Tibial nerve (tissue), 4 donors: ENCODE measurements at regions not wholly inside any gene's neighbourhood (a gene's known extent, or its start where the extent isn't known, plus 50 kb on each side); places are given as distances from the start of the nearest gene placed in this dataset.

Experiments used
- DNase-seq, 2 donors: peaks; one replicate each; pipeline ENCODE4 v3.0.0-alpha.2; 2019; ENCODE audit warnings: low spot score in 2 of 2
- H3K27ac ChIP-seq, 4 donors: fragments of 200-600 bp; sonication (generic) in 3 of 4; one replicate each; pipeline ENCODE4 v1.5.1; 2017 to 2019; ENCODE audit warnings: mild to moderate bottlenecking in 1 of 4
- H3K27me3 ChIP-seq, 2 donors: fragments of 200-600 bp; sonication (generic) in 1 of 2; one replicate each; pipeline versions ENCODE4 v1.5.1 to v1.6.0; 2017 to 2019
- H3K36me3 ChIP-seq, 3 donors: fragments of 200-600 bp; sonication (generic); one replicate each; pipeline ENCODE4 v1.5.1; 2018 to 2019
- H3K4me1 ChIP-seq, 4 donors: fragments of 200-600 bp; sonication (generic) in 3 of 4; one replicate each; pipeline ENCODE4 v1.5.1; 2017 to 2019
- H3K4me3 ChIP-seq, 4 donors: fragments of 200-600 bp; sonication (generic) in 3 of 4; one replicate each; pipeline ENCODE4 v1.5.1; 2017 to 2019; ENCODE audit warnings: mild to moderate bottlenecking in 1 of 4, moderate library complexity in 1 of 4
- H3K9me3 ChIP-seq, 4 donors: fragments of 200-600 bp; sonication (generic) in 3 of 4; one replicate each; pipeline ENCODE4 v1.5.1; 2017 to 2019
- EP300 ChIP-seq, 2 donors: sonication (generic); formaldehyde crosslinking; IDR thresholded peaks; one replicate each; pipeline ENCODE4 v1.6.1; 2017; ENCODE audit warnings: antibody characterized with exemption in 2 of 2, mild to moderate bottlenecking in 1 of 2
- POLR2A ChIP-seq, 2 donors: fragments of 450-650 bp; IDR thresholded peaks; one replicate each; pipeline ENCODE4 v1.6.1; 2017; ENCODE audit warnings: antibody characterized with exemption in 2 of 2, mild to moderate bottlenecking in 2 of 2, moderate library complexity in 2 of 2
- WGBS, 2 donors: methylation state at CpG; one replicate each; pipeline ENCODE4 v1.1.5; 2018; 5-methylcytosine and 5-hydroxymethylcytosine counted together
- TF ChIP-seq, protein P1 (sequence below), 5 experiments: fragments of 200-600 bp in 3 of 5; fragments of 450-650 bp in 2 of 5; sonication (generic) in 3 of 5; IDR thresholded peaks; one replicate each; pipeline ENCODE4 v1.5.1; 2016 to 2019; ENCODE audit warnings: antibody characterized with exemption in 5 of 5, mild to moderate bottlenecking in 3 of 5, moderate library complexity in 2 of 5

- H3K4me3 ChIP-seq = no peak overlapping the region
- DNase-seq = no peak
- peaks cover 0 to 2% (median 0%) of the 10 kb centered on the region in 4 donors for H3K4me1 ChIP-seq
- H3K9me3 ChIP-seq = no peaks in the 10 kb centered on the region
- WGBS, 2 donors = 56 to 58% methylated on average over 5 of the region's 5 CpGs
- no peaks in the 10 kb centered on the region for H3K36me3 ChIP-seq
- H3K27ac ChIP-seq = no peak overlapping the region
- TF ChIP-seq EP300 (IDR thresholded peaks at IDR 0.05) (no peak), POLR2A (IDR thresholded peaks at IDR 0.05) (no peak)
- TF ChIP-seq, protein P1, sequence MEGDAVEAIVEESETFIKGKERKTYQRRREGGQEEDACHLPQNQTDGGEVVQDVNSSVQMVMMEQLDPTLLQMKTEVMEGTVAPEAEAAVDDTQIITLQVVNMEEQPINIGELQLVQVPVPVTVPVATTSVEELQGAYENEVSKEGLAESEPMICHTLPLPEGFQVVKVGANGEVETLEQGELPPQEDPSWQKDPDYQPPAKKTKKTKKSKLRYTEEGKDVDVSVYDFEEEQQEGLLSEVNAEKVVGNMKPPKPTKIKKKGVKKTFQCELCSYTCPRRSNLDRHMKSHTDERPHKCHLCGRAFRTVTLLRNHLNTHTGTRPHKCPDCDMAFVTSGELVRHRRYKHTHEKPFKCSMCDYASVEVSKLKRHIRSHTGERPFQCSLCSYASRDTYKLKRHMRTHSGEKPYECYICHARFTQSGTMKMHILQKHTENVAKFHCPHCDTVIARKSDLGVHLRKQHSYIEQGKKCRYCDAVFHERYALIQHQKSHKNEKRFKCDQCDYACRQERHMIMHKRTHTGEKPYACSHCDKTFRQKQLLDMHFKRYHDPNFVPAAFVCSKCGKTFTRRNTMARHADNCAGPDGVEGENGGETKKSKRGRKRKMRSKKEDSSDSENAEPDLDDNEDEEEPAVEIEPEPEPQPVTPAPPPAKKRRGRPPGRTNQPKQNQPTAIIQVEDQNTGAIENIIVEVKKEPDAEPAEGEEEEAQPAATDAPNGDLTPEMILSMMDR (IDR thresholded peaks at IDR 0.05) = no peak
- H3K27me3 ChIP-seq = no peaks in the 10 kb centered on the region
Observed at GRCh38 chr7:19295376-19295775, 150.2 kb upstream of the FERD3L start.

DNA sequence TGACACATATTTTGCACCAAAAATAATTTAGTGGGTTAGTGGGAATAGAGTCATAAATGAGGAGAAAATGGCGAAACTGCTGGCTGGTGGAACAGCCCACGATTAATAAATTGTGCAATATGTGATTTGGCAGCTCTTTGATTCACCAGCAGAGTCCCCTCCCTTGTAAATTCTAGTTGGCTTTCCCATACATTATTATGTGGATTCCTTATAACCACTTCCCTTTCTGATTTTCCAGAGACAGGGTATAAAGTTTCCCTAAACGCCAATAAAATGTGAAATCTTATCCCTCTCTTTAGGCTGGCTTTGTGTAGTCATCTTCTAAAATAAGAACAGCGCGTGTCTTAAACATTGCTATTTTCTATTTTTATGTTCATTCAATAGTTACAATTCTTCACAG is 149.4 kb upstream of the FERD3L start:
- WGBS, 2 donors = 52 to 63% methylated on average over 5 of the region's 5 CpGs
- Histone ChIP-seq H3K27ac (no peak overlapping the region), H3K36me3 (no peaks in the 10 kb centered on the region), H3K4me3 (no peak overlapping the region), H3K9me3 (no peaks in the 10 kb centered on the region), H3K4me1 (peaks cover 0 to 2% (median 0%) of the 10 kb centered on the region in 4 donors), H3K27me3 (no peaks in the 10 kb centered on the region)
- DNase-seq = no peak
- TF ChIP-seq, protein P1 (IDR thresholded peaks at IDR 0.05) = no peak
- no peak for TF ChIP-seq EP300 (IDR thresholded peaks at IDR 0.05)
- TF ChIP-seq POLR2A (IDR thresholded peaks at IDR 0.05) = no peak

- TF ChIP-seq EP300 (IDR thresholded peaks at IDR 0.05) (no peak), POLR2A (IDR thresholded peaks at IDR 0.05) (no peak)
- TF ChIP-seq, protein P1 (IDR thresholded peaks at IDR 0.05) = no peak
- no peak for DNase-seq
- Histone ChIP-seq H3K27ac (no peak overlapping the region), H3K36me3 (no peaks in the 10 kb centered on the region), H3K4me3 (no peak overlapping the region), H3K4me1 (peaks cover 0 to 2% (median 0%) of the 10 kb centered on the region in 4 donors), H3K27me3 (no peaks in the 10 kb centered on the region), H3K9me3 (no peaks in the 10 kb centered on the region)
- WGBS, 2 donors = 71 to 77% methylated on average over 3 of the region's 3 CpGs
Observed at GRCh38 chr7:19293431-19293830, 148.2 kb upstream of the FERD3L start.

GRCh38 chr7:19290968-19291367 is 145.7 kb upstream of the FERD3L start:
- no peaks in the 10 kb centered on the region for H3K27me3 ChIP-seq
- H3K27ac ChIP-seq = no peak overlapping the region
- no peaks in the 10 kb centered on the region for H3K9me3 ChIP-seq
- no peak overlapping the region for H3K4me3 ChIP-seq
- no peaks in the 10 kb centered on the region for H3K36me3 ChIP-seq
- no peak for DNase-seq
- peaks cover 0 to 2% (median 0%) of the 10 kb centered on the region in 4 donors for H3K4me1 ChIP-seq
- TF ChIP-seq EP300 (IDR thresholded peaks at IDR 0.05) (no peak), POLR2A (IDR thresholded peaks at IDR 0.05) (no peak)
- TF ChIP-seq, protein P1 (IDR thresholded peaks at IDR 0.05) = no peak

DNA sequence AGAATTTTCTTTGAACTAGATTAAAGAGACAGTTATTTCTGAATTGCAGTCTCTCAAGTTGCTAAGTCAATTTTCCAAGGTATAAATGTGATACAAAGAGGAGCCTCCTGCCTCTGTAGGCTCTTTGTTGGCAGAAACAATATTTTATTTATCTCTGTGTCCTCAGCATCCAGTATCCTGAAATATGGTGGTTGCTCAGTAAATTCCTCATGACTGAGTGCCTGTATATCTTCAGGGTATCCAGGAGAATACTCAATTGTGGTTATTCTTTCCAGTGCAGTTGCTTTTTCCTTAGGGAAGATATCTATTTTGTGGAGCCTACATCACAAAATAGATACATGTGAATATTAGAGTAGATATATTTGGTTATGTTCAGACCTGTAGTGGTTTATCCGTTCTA is 144.8 kb upstream of the FERD3L start:
- Histone ChIP-seq H3K27ac (no peak overlapping the region), H3K36me3 (no peaks in the 10 kb centered on the region)

More for the DNA sequence above, 144.8 kb upstream of the FERD3L start:
- peaks cover 0 to 2% (median 0%) of the 10 kb centered on the region in 4 donors for H3K4me1 ChIP-seq
- H3K27me3 ChIP-seq = no peaks in the 10 kb centered on the region
- DNase-seq = no peak
- WGBS, 2 donors = 93% methylated on average over 1 of the region's 1 CpG
- H3K4me3 ChIP-seq = no peak overlapping the region
- no peak for TF ChIP-seq POLR2A (IDR thresholded peaks at IDR 0.05)
- TF ChIP-seq, protein P1 (IDR thresholded peaks at IDR 0.05) = no peak
- TF ChIP-seq EP300 (IDR thresholded peaks at IDR 0.05) = no peak
- H3K9me3 ChIP-seq = no peaks in the 10 kb centered on the region
